ENCODE measurements at regions not wholly inside any gene's neighbourhood (a gene's known extent, or its start where the extent isn't known, plus 50 kb on each side); places are given as distances from the start of the nearest gene placed in this dataset.

DNA sequence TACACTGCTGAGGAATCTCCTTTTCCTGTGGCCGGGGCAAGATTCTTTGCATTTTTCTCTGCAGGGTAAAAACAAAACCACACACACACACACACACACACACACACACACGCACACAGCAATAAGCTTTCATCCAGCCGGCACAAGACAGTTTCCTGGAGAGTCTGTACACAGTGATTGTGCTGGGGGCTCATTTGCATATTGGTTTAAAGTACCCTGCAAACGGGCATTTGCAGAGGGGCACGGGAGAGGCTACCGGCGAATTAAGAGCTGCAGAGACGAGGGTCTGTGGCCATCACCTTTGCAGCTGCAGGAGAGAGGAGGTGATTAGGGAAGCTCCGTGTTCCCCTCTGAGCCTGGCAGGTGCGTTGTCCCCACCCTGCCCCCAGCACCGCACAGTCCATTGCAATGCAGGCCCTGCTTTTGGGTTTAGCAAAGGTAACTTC lies 219.9 kb downstream of the SHOX start:
- TF ChIP-seq ASH2L (IDR thresholded peaks at IDR 0.05; ENCODE audit: low read length): no peak
- no peak for TF ChIP-seq RBBP5 (IDR thresholded peaks at IDR 0.05; ENCODE audit: borderline replicate concordance, low read depth, low read length)
- TF ChIP-seq CEBPB (IDR thresholded peaks at IDR 0.05; ENCODE audit: low read depth, low read length): no peak
- no peak for TF ChIP-seq POU5F1 (IDR thresholded peaks at IDR 0.05; ENCODE audit: low read depth, low read length)
- Histone ChIP-seq H4K8ac (ENCODE audit: extremely low read depth, insufficient read depth, low read length) (no peak overlapping the region), H3K4me1 (replicated peaks in 1 of 4; ENCODE audit: control insufficient read depth in 3 of 4, insufficient read depth in 4 of 4, low read length in 3 of 4) (peaks cover 0 to 5% (median 2%) of the 10 kb centered on the region in 4 experiments; a peak in 4 of 7 replicates), H3K27me3 (replicated peaks in 1 of 4; ENCODE audit: control insufficient read depth in 3 of 4, extremely low read depth in 1 of 4, insufficient read depth in 3 of 4, low read length in 3 of 4) (peaks cover 0 to 2% (median 0%) of the 10 kb centered on the region in 4 experiments; a peak in 1 of 7 replicates), H3K56ac (replicated peaks; ENCODE audit: insufficient read length, low read depth, low read length) (no peak overlapping the region), H2BK120ac (replicated peaks; ENCODE audit: low read depth, low read length) (no peak overlapping the region), H3K18ac (ENCODE audit: extremely low read depth, low read length) (no peak overlapping the region; the same call in 1 of the 2 replicates), H3K4me3 (ENCODE audit: extremely low read depth in 1 of 4, insufficient read depth in 2 of 4, low read depth in 3 of 4, low read length in 4 of 4) (peak overlapping the region in 1 of 4 experiments; percentile 21; a peak in 1 of 8 replicates), H2BK12ac (ENCODE audit: low read depth, low read length) (no peak overlapping the region), H3K23ac (ENCODE audit: insufficient read length) (no peak overlapping the region), H4K20me1 (replicated peaks in 1 of 2; ENCODE audit: control insufficient read depth in 1 of 2, insufficient read depth in 2 of 2, low read length in 2 of 2) (no peaks in the 10 kb centered on the region), H3K14ac (ENCODE audit: insufficient read length) (no peak overlapping the region), H3K4me2 (ENCODE audit: insufficient read depth in 1 of 2, low read depth in 2 of 2, low read length in 2 of 2) (peak overlapping the region; percentile 25 to 40), H2BK5ac (ENCODE audit: low read depth, low read length) (no peak overlapping the region), H3K9ac (replicated peaks in 1 of 4; ENCODE audit: extremely low read depth in 1 of 4, low read depth in 3 of 4, low read length in 3 of 4) (no peak overlapping the region), H4K5ac (ENCODE audit: insufficient read length, low read depth, low read length) (no peak overlapping the region), H2BK20ac (ENCODE audit: low read length) (no peak overlapping the region), H2AFZ (ENCODE audit: low read length) (peak overlapping the region; percentile 53), H2BK15ac (ENCODE audit: low read length) (no peak overlapping the region), H3K36me3 (ENCODE audit: control insufficient read depth in 2 of 4, insufficient read depth in 4 of 4, low read length in 3 of 4) (no peaks in the 10 kb centered on the region), H3K4ac (replicated peaks; ENCODE audit: insufficient read length, low read depth, low read length) (no peak overlapping the region), H3K79me2 (ENCODE audit: control insufficient read depth in 1 of 2, insufficient read depth in 2 of 2, low read length in 2 of 2) (no peaks in the 10 kb centered on the region), H2AK5ac (ENCODE audit: low read depth, low read length) (no peak overlapping the region), H3K27ac (ENCODE audit: low read depth, low read length) (no peak overlapping the region), H3K9me3 (ENCODE audit: insufficient read depth in 2 of 2, low read depth in 1 of 2, low read length in 1 of 2) (no peaks in the 10 kb centered on the region), H3K23me2 (ENCODE audit: low read depth, low read length) (no peaks in the 10 kb centered on the region), H4K91ac (replicated peaks; ENCODE audit: insufficient read length, low read length) (no peak overlapping the region), H3K79me1 (ENCODE audit: low read depth, low read length) (no peaks in the 10 kb centered on the region)
- FAIRE-seq (no peak), DNase-seq (ENCODE audit: low read depth in 1 of 2, low spot score in 2 of 2) (peak in 1 of 2 experiments; percentile 52)
- ChIA-PET CTCF (ENCODE audit: partially characterized antibody) (no interaction called here), POLR2A (ENCODE audit: partially characterized antibody) (no interaction called here)
- WGBS, 2 experiments (ENCODE audit: extremely low coverage in 1 of 2, insufficient coverage in 1 of 2, insufficient read length in 1 of 2, insufficient replicate concordance in 2 of 2, low coverage in 1 of 2, low lambda C conversion rate in 2 of 2, missing lambda C conversion rate in 1 of 2): 18% methylated on average over 10 of the region's 11 CpGs; no CpG with 5 or more reads in 1 of the 2 experiments

Measured in H1 (cell line).